Peyer's patch (tissue), 4 donors: ENCODE measurements at regions not wholly inside any gene's neighbourhood (a gene's known extent, or its start where the extent isn't known, plus 50 kb on each side); places are given as distances from the start of the nearest gene placed in this dataset.

Experiments used
- CTCF ChIP-seq, 6 experiments: fragments of 450-650 bp in 4 of 6; fragments of 200-600 bp in 2 of 6; sonication (generic) in 1 of 6; IDR thresholded peaks; one replicate each; pipeline ENCODE4 v1.5.1; 2017 to 2019; ENCODE audit warnings: antibody characterized with exemption in 6 of 6, mild to moderate bottlenecking in 3 of 6, moderate library complexity in 1 of 6
- POLR2A ChIP-seq, 2 donors: fragments of 450-650 bp; IDR thresholded peaks; one replicate each; pipeline ENCODE4 v1.5.1; 2017; ENCODE audit warnings: antibody characterized with exemption in 2 of 2, mild to moderate bottlenecking in 2 of 2, moderate library complexity in 2 of 2

- TF ChIP-seq CTCF (IDR thresholded peaks at IDR 0.05), result no peak
- TF ChIP-seq POLR2A (IDR thresholded peaks at IDR 0.05), result no peak
These were observed 280.7 kb upstream of the ARHGEF26 start for GRCh38 chr3:153840487-153840886.
